Activated CD8-positive, alpha-beta T cell treated with anti-CD3 and anti-CD28 coated beads, Interleukin-2, amount 10 ng/mL, durations not matched to agents 7 days and 5 days (primary cell): ENCODE measurements at regions not wholly inside any gene's neighbourhood (a gene's known extent, or its start where the extent isn't known, plus 50 kb on each side); places are given as distances from the start of the nearest gene placed in this dataset.

ENCODE experiments used
- ATAC-seq: fragments of 150-1000 bp; cut with Tn5 transposase; one replicate; pipeline ENCODE4 v1.10.0; 2021; ENCODE audit warnings: moderate library complexity
- CTCF ChIA-PET: fragments of 350-600 bp; sonication (Branson Sonifier 250); formaldehyde crosslinking; loops from one replicate; lab custom pipeline; 2021; ENCODE audit warnings: antibody characterized with exemption; lab: Charles Lee
- POLR2A ChIA-PET: fragments of 350-600 bp; sonication (Branson Sonifier 250); formaldehyde crosslinking; loops from one replicate; lab custom pipeline; 2021; ENCODE audit warnings: antibody characterized with exemption; lab: Charles Lee
- DNase-seq: peaks from one replicate; pipeline ENCODE4 v3.0.0-alpha.2; 2020
- H3K27ac Mint-ChIP-seq: one replicate; pipeline ENCODE4 v1.8.0; 2021; ENCODE audit warnings: mild to moderate bottlenecking, mixed read lengths
- H3K27me3 Mint-ChIP-seq: one replicate; pipeline ENCODE4 v1.8.0; 2021; ENCODE audit warnings: low read depth, mixed read lengths
- H3K36me3 Mint-ChIP-seq: one replicate; pipeline ENCODE4 v1.8.0; 2021; ENCODE audit warnings: low read depth, mixed read lengths
- H3K4me1 Mint-ChIP-seq: one replicate; pipeline ENCODE4 v1.8.0; 2021; ENCODE audit warnings: low read depth, mixed read lengths
- H3K4me3 Mint-ChIP-seq: one replicate; pipeline ENCODE4 v1.8.0; 2021; ENCODE audit warnings: mild to moderate bottlenecking, mixed read lengths
- H3K9me3 Mint-ChIP-seq: one replicate; pipeline ENCODE4 v1.8.0; 2022; ENCODE audit warnings: mixed read lengths; ENCODE audit not compliant: insufficient read depth

GRCh38 chrX:39170464-39170863, 369.2 kb downstream of the MID1IP1 start:
- no peak for ATAC-seq
- peaks cover 26% of the 10 kb centered on the region for H3K4me1 Mint-ChIP-seq
- CTCF ChIA-PET = no interaction called here

GRCh38 chrX:39171686-39172085, 370.4 kb downstream of the MID1IP1 start:
- peaks cover 30% of the 10 kb centered on the region for H3K4me1 Mint-ChIP-seq
- no peaks in the 10 kb centered on the region for H3K9me3 Mint-ChIP-seq
- no peaks in the 10 kb centered on the region for H3K27me3 Mint-ChIP-seq
- DNase-seq (no peak), ATAC-seq (no peak)
- H3K36me3 Mint-ChIP-seq = no peaks in the 10 kb centered on the region
- no peak overlapping the region for H3K27ac Mint-ChIP-seq
- ChIA-PET POLR2A (no interaction called here), CTCF (no interaction called here)
- H3K4me3 Mint-ChIP-seq = no peak overlapping the region

More at GRCh38 chrX:39170464-39170863, 369.2 kb downstream of the MID1IP1 start:
- Mint-ChIP-seq H3K27ac (no peak overlapping the region), H3K9me3 (no peaks in the 10 kb centered on the region), H3K36me3 (no peaks in the 10 kb centered on the region), H3K4me3 (no peak overlapping the region), H3K27me3 (no peaks in the 10 kb centered on the region)
- DNase-seq = no peak
- POLR2A ChIA-PET = interaction anchor here (0.8 kb wide), 1 partner anchor 9 kb away, joined by 3 read pairs; no protein-coding TSS in a partner anchor

- H3K4me3 Mint-ChIP-seq = peak overlapping the region; percentile 43
- no peaks in the 10 kb centered on the region for H3K36me3 Mint-ChIP-seq
- peak overlapping the region; percentile 84 for H3K27ac Mint-ChIP-seq
- no peaks in the 10 kb centered on the region for H3K9me3 Mint-ChIP-seq
- DNase-seq = no peak
- ChIA-PET POLR2A (interaction anchor here (1.4 kb wide), 1 partner anchor 370 kb away, joined by 3 read pairs; no protein-coding TSS in a partner anchor), CTCF (interaction anchor here (1.2 to 1.5 kb wide), 2 partner anchors 22 to 23 kb away, joined by 3 to 4 read pairs; no protein-coding TSS in a partner anchor)
- no peak for ATAC-seq
- H3K4me1 Mint-ChIP-seq = peaks cover 19% of the 10 kb centered on the region
- no peaks in the 10 kb centered on the region for H3K27me3 Mint-ChIP-seq
Measured at GRCh38 chrX:39174241-39174771, 373.0 kb downstream of the MID1IP1 start.

GRCh38 chrX:39174772-39175417, 373.6 kb downstream of the MID1IP1 start:
- ChIA-PET CTCF (interaction anchor here (1.2 kb wide), 1 partner anchor 23 kb away, joined by 3 read pairs; no protein-coding TSS in a partner anchor), POLR2A (interaction anchor here (0.8 to 1.4 kb wide), 2 partner anchors 21 to 371 kb away, joined by 3 read pairs; no protein-coding TSS in a partner anchor)
- H3K4me1 Mint-ChIP-seq = peaks cover 19% of the 10 kb centered on the region
- H3K27ac Mint-ChIP-seq = peak overlapping the region; percentile 84
- DNase-seq = peak; percentile 34
- no peaks in the 10 kb centered on the region for H3K27me3 Mint-ChIP-seq
- no peaks in the 10 kb centered on the region for H3K9me3 Mint-ChIP-seq
- no peaks in the 10 kb centered on the region for H3K36me3 Mint-ChIP-seq
- H3K4me3 Mint-ChIP-seq = peak overlapping the region; percentile 43
- peak; percentile 79 for ATAC-seq

GRCh38 chrX:39175418-39176057, 374.3 kb downstream of the MID1IP1 start:
- POLR2A ChIA-PET = interaction anchor here (0.8 to 1.4 kb wide), 2 partner anchors 21 to 371 kb away, joined by 3 read pairs; no protein-coding TSS in a partner anchor
- no peaks in the 10 kb centered on the region for H3K27me3 Mint-ChIP-seq
- H3K27ac Mint-ChIP-seq = peak overlapping the region; percentile 84
- no peaks in the 10 kb centered on the region for H3K36me3 Mint-ChIP-seq
- peak overlapping the region; percentile 43 for H3K4me3 Mint-ChIP-seq
- DNase-seq = no peak
- ATAC-seq = no peak
- CTCF ChIA-PET = no interaction called here
- H3K4me1 Mint-ChIP-seq = peaks cover 19% of the 10 kb centered on the region
- H3K9me3 Mint-ChIP-seq = no peaks in the 10 kb centered on the region

- ChIA-PET CTCF (no interaction called here), POLR2A (no interaction called here)
- no peaks in the 10 kb centered on the region for H3K27me3 Mint-ChIP-seq
- H3K36me3 Mint-ChIP-seq = no peaks in the 10 kb centered on the region
- no peak overlapping the region for H3K4me3 Mint-ChIP-seq
- ATAC-seq = no peak
- DNase-seq = no peak
- no peaks in the 10 kb centered on the region for H3K9me3 Mint-ChIP-seq
- H3K4me1 Mint-ChIP-seq = peaks cover 19% of the 10 kb centered on the region
- no peak overlapping the region for H3K27ac Mint-ChIP-seq
Measured at GRCh38 chrX:39176105-39176504, 374.8 kb downstream of the MID1IP1 start.

GRCh38 chrX:39189431-39189830, 388.2 kb downstream of the MID1IP1 start:
- ATAC-seq = no peak
- ChIA-PET CTCF (no interaction called here), POLR2A (no interaction called here)
- no peaks in the 10 kb centered on the region for H3K4me1 Mint-ChIP-seq
- H3K27ac Mint-ChIP-seq = no peak overlapping the region
- H3K27me3 Mint-ChIP-seq = no peaks in the 10 kb centered on the region
- no peaks in the 10 kb centered on the region for H3K36me3 Mint-ChIP-seq
- no peaks in the 10 kb centered on the region for H3K9me3 Mint-ChIP-seq
- no peak for DNase-seq
- no peak overlapping the region for H3K4me3 Mint-ChIP-seq

GRCh38 chrX:39194673-39195072, 393.4 kb downstream of the MID1IP1 start:
- Mint-ChIP-seq H3K27ac (no peak overlapping the region), H3K4me1 (peaks cover 29% of the 10 kb centered on the region), H3K9me3 (no peaks in the 10 kb centered on the region), H3K4me3 (no peak overlapping the region), H3K36me3 (no peaks in the 10 kb centered on the region), H3K27me3 (no peaks in the 10 kb centered on the region)
- ChIA-PET POLR2A (no interaction called here), CTCF (no interaction called here)
- ATAC-seq (no peak), DNase-seq (no peak)

GRCh38 chrX:39195156-39195555, 393.9 kb downstream of the MID1IP1 start:
- Mint-ChIP-seq H3K4me3 (no peak overlapping the region), H3K27me3 (no peaks in the 10 kb centered on the region), H3K36me3 (no peaks in the 10 kb centered on the region), H3K4me1 (peaks cover 32% of the 10 kb centered on the region), H3K27ac (no peak overlapping the region), H3K9me3 (no peaks in the 10 kb centered on the region)
- DNase-seq = no peak
- ATAC-seq = no peak
- ChIA-PET POLR2A (no interaction called here), CTCF (interaction anchor here (0.5 to 2.0 kb wide), 3 partner anchors 44 to 594 kb away, joined by 3 to 4 read pairs (median 3); no protein-coding TSS in a partner anchor)

- POLR2A ChIA-PET = interaction anchor here (0.5 to 1.2 kb wide), 3 partner anchors 21 to 973 kb away, joined by 3 to 4 read pairs (median 3); no protein-coding TSS in a partner anchor
- no peaks in the 10 kb centered on the region for H3K36me3 Mint-ChIP-seq
- H3K9me3 Mint-ChIP-seq = no peaks in the 10 kb centered on the region
- H3K27me3 Mint-ChIP-seq = no peaks in the 10 kb centered on the region
- ATAC-seq (peak; percentile 87), DNase-seq (peak; percentile 68)
- CTCF ChIA-PET = interaction anchor here (1.3 to 2.0 kb wide), 4 partner anchors 23 to 47 kb away, joined by 3 to 4 read pairs (median 4); no protein-coding TSS in a partner anchor
- H3K4me1 Mint-ChIP-seq = peaks cover 45% of the 10 kb centered on the region
- peak overlapping the region; percentile 30 for H3K27ac Mint-ChIP-seq
- peak overlapping the region; percentile 6 for H3K4me3 Mint-ChIP-seq
Measured at GRCh38 chrX:39196192-39197102, 395.2 kb downstream of the MID1IP1 start.

- Mint-ChIP-seq H3K27ac (no peak overlapping the region), H3K9me3 (no peaks in the 10 kb centered on the region), H3K4me1 (peaks cover 52% of the 10 kb centered on the region), H3K4me3 (no peak overlapping the region), H3K27me3 (no peaks in the 10 kb centered on the region), H3K36me3 (no peaks in the 10 kb centered on the region)
- ChIA-PET CTCF (no interaction called here), POLR2A (no interaction called here)
- DNase-seq = no peak
- ATAC-seq = no peak
Measured at GRCh38 chrX:39199429-39199828, 398.2 kb downstream of the MID1IP1 start.
